ENCODE measurements at regions not wholly inside any gene's neighbourhood (a gene's known extent, or its start where the extent isn't known, plus 50 kb on each side); places are given as distances from the start of the nearest gene placed in this dataset.

GRCh38 chr2:219868635-219869034, 241.2 kb downstream of the SLC4A3 start:
- no peak for TF ChIP-seq CTCF (conservative IDR thresholded peaks at IDR 0.05; ENCODE audit: low read depth, low read length)
- no peak for TF ChIP-seq EZH2phosphoT487 (IDR thresholded peaks at IDR 0.05; ENCODE audit: borderline replicate concordance, low read length)
- TF ChIP-seq EZH2 (IDR thresholded peaks at IDR 0.05; ENCODE audit: low read length, unreplicated experiment) = no peak
